HG02870 (cell line): ENCODE measurements at regions not wholly inside any gene's neighbourhood (a gene's known extent, or its start where the extent isn't known, plus 50 kb on each side); places are given as distances from the start of the nearest gene placed in this dataset.

Experiments
- ATAC-seq: cut with Tn5 transposase; IDR thresholded peaks from one replicate; pipeline ENCODE4 v1.9.1; 2021; ENCODE audit warnings: mild to moderate bottlenecking, moderate library complexity; ENCODE audit not compliant: unreplicated experiment

DNA sequence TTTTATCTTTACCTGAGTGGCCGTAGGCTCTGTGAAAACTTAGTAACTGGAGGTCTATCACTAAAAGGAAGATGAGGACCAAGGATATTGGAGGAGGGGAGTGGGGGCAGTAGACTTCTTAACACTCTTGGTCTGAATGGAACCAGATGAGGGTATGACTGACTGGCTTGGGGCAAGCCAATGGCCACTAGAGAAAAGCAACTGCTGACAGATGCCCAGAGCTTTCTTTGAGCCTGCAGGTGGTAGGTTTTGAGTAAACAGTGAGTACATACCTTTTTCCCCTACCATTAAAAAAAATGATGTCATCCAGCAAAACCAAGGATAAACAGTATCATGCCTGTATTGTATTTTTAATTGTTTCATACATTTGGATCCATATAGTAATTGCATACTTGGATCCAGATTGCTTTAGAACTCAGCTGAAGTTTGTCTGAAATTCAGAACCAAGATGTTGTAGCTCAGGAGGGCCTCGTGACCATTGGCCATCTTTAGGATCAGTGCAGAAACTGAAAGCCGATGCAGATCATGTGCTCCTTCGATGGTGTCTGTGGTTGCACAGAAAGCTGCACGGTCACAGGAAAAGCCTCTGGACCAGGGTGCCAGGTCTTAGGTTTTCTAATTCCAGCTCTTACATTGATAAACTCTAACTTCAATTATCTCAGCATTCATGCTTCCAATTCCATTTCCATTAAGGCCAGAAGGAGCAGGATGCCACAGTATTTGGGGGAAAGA lies 131.0 kb downstream of the PDGFRA start:
- no peak for ATAC-seq

DNA sequence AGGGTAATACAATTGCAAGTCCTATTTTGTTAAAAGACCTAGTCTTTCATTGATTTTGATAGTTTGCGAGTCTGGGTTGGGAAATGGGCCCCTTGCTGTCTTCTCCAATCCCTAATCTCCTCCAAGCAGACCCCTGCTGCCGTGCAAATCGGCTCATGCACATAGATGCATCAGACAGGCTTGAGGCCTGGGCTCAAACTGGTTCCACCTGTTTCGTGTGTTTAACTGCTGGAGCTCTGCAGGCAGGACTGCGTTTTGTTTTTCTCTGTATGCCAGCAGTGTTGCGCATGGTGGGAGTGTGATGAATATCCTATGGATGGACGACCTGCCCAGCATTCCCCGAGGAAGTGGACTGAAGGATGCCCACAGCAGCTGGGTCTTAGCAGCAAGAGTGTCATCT lies 133.9 kb downstream of the PDGFRA start:
- ATAC-seq: no peak

DNA sequence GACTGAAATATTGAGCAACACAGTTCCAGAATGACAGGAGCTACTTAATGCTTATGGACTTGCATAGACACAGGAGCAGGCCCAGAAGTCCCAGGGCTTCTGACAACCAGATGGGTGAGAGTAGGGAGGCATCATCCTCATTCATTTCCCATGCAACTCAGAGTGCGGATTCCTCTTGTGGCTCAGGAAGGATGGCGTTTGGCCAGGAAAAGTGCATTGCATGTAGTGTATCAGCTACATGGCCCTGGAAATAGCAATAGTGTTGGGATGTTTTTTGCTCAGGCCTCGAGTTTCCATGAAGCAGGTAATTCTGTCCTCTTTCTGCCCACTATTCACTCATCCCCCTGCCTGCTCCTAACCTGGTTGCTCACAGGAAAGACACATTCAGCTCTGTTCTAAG lies 136.6 kb downstream of the PDGFRA start:
- ATAC-seq: no peak

DNA sequence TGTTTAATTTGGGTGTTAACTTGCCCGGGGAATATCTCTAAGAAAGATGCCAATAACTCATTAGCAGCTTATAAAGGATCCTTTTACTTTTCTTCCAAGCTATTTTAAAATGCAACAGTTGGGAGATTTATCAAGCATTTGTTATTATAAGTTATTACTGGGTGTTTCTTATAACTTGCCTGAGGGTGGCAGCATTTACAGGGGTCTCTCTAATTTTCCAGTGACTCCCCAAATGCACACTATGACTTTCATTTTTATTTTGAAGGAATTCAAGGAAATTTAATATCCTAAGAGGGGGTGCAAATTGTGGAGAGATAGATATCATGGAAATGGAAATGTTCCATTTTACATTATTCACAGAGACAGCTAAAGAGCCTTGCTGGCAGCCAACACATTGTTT lies 138.0 kb downstream of the PDGFRA start:
- ATAC-seq: no peak

- no peak for ATAC-seq
These were observed 139.5 kb downstream of the PDGFRA start for GRCh38 chr4:54368281-54369265.

GRCh38 chr4:54371173-54371572 lies 142.1 kb downstream of the PDGFRA start:
- no peak for ATAC-seq

DNA sequence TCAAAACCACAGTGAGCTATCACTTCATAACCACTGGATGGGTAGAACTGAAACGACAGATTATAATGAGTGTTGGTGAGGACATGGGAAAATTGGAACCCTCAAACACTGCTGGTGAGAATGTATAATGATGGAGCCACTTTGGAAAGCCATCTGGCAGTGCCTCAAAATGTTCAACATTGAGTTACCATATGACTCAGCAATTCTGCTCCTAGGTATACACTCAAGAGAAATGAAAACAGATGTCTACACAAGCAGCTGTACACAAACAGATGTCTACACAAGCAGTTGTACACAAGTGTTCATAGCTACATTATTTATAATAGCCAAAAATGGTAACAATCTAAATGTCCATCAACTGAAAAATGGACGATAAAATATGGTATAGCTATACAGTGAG lies 143.9 kb downstream of the PDGFRA start:
- no peak for ATAC-seq

DNA sequence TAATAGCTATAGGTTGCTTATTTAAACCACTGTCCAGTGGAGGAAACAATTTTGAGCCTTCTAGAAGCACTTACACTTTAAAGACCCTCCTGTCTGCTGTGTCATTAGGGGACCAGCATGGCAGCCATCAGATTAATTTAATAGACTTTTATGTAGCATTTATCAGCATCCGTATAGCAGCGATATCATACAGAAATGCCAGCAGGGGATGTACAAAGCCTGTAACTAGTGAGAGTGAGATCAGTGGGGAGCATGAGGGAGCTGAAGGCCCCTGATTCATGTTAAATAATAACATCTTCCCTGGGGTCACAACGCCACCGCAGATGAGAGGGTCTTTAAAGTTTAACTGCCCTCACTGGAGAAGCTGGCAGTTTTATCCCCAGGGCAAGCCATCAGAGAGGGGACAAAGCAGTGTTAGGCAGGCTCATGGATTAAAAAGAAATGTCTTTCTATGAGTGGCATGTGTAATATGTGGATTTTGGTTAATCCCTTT lies 144.7 kb downstream of the PDGFRA start:
- no peak for ATAC-seq

GRCh38 chr4:54378461-54378860 lies 149.4 kb downstream of the PDGFRA start:
- no peak for ATAC-seq

GRCh38 chr4:54384152-54384551 lies 155.1 kb downstream of the PDGFRA start:
- no peak for ATAC-seq

DNA sequence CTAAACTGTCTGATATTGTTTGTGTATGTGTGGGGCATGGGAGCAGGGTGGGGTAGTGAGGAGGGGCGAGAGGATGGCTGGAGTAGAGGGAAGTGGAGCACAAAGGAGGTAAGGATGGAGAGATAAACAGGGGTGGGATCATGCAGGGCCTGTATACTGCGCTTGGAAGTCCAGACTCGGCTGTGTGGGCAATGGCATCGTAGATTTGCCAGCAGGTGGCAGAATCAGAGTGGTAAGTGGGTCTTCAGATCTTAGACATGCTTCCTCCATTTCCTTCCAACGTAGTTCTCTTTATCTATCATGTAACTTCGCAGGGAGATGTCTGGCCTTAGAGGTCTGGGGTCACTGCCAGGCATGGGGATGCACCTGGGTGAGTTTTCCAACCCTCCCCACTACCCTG lies 155.5 kb downstream of the PDGFRA start:
- no peak for ATAC-seq

DNA sequence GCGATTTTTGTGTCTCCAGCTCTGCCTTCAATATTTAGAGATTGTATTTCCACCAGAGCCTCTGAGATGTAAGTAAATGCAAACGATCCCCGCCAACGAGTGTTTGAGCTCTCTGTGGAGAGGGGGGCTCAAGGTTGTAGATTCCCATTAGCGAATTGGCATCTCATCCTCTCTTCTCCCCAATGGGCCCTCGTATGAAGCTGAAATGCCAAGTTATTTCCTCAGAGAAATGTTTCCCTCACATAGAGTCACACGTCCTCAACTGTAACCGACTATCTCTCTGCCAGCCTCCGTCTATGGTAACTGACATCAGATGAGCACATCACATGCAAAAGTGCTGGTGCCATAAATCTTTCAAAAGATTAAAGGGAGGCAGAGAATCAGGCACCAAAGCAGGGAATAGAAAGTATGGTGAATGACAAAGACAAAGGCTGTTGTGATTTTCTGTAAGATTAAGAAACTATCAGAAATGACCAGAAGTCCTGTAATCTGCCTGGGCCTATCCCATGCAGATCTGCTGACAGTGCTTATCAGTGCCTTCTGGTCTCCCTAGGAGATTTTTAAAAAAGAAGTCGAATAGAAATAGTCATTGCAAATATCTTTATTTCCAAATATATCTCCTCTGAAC lies 157.1 kb downstream of the PDGFRA start:
- ATAC-seq: no peak

GRCh38 chr4:54386693-54387092 lies 157.6 kb downstream of the PDGFRA start:
- ATAC-seq: no peak

GRCh38 chr4:54390670-54391069 lies 161.6 kb downstream of the PDGFRA start:
- no peak for ATAC-seq

- no peak for ATAC-seq
These were observed 162.0 kb downstream of the PDGFRA start for GRCh38 chr4:54391104-54391503.

GRCh38 chr4:54392479-54392878 lies 163.4 kb downstream of the PDGFRA start:
- ATAC-seq: no peak

DNA sequence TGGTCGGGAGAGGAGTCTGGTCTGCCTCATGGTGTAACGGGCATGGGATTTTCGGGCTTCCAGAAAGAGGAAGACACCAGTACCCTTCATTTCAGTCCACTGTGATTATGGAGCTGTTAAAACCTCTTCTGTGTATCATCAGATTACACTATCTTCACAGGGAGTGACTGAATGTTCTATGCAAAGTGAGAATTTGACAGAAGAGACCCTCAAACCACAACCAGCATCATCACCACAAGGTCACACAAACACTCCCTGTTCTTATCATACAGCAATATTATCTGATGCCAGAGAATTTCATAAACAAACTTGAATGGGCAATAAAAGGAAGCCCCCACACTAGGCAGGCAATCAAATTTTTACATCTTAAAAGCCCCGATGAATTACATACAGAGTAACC lies 164.2 kb downstream of the PDGFRA start:
- no peak for ATAC-seq

DNA sequence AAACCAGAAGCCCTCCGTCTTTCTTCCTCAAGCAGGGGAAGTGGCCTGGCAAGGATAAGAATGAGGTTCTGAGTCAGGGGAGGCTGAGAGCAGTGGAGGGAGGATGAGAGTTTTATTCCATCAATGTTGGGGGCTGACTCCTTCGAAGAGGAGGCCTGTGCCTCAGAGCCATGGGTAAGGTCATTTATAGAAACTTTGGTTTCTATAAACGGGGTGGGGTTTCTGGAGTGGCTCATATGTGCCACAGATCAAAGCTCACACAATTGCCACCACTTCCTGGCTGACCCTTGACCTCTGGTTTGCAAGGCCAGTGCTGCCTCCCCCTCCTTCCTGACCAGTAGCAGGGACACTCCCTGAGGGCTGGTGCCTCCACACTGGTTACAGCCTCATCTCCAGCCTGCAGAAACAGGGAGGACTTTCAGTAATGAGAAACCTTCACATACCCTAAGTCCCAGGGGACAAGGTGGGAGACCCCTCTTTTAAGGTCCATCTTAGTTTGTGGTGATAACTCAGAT lies 166.0 kb downstream of the PDGFRA start:
- no peak for ATAC-seq

GRCh38 chr4:54400188-54400587 lies 171.1 kb downstream of the PDGFRA start:
- ATAC-seq: no peak

- ATAC-seq: no peak
These were observed 171.7 kb downstream of the PDGFRA start for GRCh38 chr4:54400802-54401201.

- ATAC-seq: no peak
These were observed 173.9 kb downstream of the PDGFRA start for GRCh38 chr4:54402880-54403480.
